ENCODE measurements at regions not wholly inside any gene's neighbourhood (a gene's known extent, or its start where the extent isn't known, plus 50 kb on each side); places are given as distances from the start of the nearest gene placed in this dataset.

GRCh38 chr3:147161833-147162232 lies 244.5 kb downstream of the ZIC4 start:
- TF ChIP-seq, protein P1, sequence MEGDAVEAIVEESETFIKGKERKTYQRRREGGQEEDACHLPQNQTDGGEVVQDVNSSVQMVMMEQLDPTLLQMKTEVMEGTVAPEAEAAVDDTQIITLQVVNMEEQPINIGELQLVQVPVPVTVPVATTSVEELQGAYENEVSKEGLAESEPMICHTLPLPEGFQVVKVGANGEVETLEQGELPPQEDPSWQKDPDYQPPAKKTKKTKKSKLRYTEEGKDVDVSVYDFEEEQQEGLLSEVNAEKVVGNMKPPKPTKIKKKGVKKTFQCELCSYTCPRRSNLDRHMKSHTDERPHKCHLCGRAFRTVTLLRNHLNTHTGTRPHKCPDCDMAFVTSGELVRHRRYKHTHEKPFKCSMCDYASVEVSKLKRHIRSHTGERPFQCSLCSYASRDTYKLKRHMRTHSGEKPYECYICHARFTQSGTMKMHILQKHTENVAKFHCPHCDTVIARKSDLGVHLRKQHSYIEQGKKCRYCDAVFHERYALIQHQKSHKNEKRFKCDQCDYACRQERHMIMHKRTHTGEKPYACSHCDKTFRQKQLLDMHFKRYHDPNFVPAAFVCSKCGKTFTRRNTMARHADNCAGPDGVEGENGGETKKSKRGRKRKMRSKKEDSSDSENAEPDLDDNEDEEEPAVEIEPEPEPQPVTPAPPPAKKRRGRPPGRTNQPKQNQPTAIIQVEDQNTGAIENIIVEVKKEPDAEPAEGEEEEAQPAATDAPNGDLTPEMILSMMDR (conservative IDR thresholded peaks at IDR 0.05; ENCODE audit: low read depth in 2 of 2) = no peak
- TF ChIP-seq ZNF331 (CRISPR knock-in tag; IDR thresholded peaks at IDR 0.05; ENCODE audit: low read depth) (no peak), CREB1 (CRISPR knock-in tag; IDR thresholded peaks at IDR 0.05; ENCODE audit: low read depth) (no peak), POLR2AphosphoS5 (IDR thresholded peaks at IDR 0.05; ENCODE audit: low read depth) (no peak), EZH2 (IDR thresholded peaks at IDR 0.05; ENCODE audit: low read depth, unreplicated experiment) (no peak), ZNF114 (CRISPR knock-in tag; IDR thresholded peaks at IDR 0.05) (no peak), JUNB (IDR thresholded peaks at IDR 0.05; ENCODE audit: unreplicated experiment) (no peak), STAT1 (IDR thresholded peaks at IDR 0.05; ENCODE audit: unreplicated experiment) (no peak), EZH2phosphoT487 (IDR thresholded peaks at IDR 0.05; ENCODE audit: unreplicated experiment) (no peak), ETS1 (IDR thresholded peaks at IDR 0.05) (no peak), ZNF462 (CRISPR knock-in tag; IDR thresholded peaks at IDR 0.05) (no peak)
- TF ChIP-seq, protein P2, sequence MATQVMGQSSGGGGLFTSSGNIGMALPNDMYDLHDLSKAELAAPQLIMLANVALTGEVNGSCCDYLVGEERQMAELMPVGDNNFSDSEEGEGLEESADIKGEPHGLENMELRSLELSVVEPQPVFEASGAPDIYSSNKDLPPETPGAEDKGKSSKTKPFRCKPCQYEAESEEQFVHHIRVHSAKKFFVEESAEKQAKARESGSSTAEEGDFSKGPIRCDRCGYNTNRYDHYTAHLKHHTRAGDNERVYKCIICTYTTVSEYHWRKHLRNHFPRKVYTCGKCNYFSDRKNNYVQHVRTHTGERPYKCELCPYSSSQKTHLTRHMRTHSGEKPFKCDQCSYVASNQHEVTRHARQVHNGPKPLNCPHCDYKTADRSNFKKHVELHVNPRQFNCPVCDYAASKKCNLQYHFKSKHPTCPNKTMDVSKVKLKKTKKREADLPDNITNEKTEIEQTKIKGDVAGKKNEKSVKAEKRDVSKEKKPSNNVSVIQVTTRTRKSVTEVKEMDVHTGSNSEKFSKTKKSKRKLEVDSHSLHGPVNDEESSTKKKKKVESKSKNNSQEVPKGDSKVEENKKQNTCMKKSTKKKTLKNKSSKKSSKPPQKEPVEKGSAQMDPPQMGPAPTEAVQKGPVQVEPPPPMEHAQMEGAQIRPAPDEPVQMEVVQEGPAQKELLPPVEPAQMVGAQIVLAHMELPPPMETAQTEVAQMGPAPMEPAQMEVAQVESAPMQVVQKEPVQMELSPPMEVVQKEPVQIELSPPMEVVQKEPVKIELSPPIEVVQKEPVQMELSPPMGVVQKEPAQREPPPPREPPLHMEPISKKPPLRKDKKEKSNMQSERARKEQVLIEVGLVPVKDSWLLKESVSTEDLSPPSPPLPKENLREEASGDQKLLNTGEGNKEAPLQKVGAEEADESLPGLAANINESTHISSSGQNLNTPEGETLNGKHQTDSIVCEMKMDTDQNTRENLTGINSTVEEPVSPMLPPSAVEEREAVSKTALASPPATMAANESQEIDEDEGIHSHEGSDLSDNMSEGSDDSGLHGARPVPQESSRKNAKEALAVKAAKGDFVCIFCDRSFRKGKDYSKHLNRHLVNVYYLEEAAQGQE (IDR thresholded peaks at IDR 0.05; ENCODE audit: unreplicated experiment) = no peak
